Globus pallidus (tissue), 1 donor: ENCODE measurements at regions not wholly inside any gene's neighbourhood (a gene's known extent, or its start where the extent isn't known, plus 50 kb on each side); places are given as distances from the start of the nearest gene placed in this dataset.
"Not testable (repeated sequence)": the region's sequence is repeated elsewhere in the genome, so short reads cannot be mapped to it uniquely, and the experiment has no call there.

Experiments used
- DNase-seq: peaks from one replicate; pipeline ENCODE4 v3.0.0-alpha.2; 2015; ENCODE audit warnings: low spot score

GRCh38 chr10:123378302-123378701, 224.1 kb downstream of the BUB3 start:
- DNase-seq: no peak

- no peak for DNase-seq
Measured at GRCh38 chr10:123379156-123379555, 225.0 kb downstream of the BUB3 start.

- DNase-seq: peak; percentile 66
Measured at GRCh38 chr10:123380491-123381085, 226.4 kb downstream of the BUB3 start.

GRCh38 chr10:123381224-123381623, 227.0 kb downstream of the BUB3 start:
- no peak for DNase-seq

GRCh38 chr10:123382491-123382890, 228.3 kb downstream of the BUB3 start:
- no peak for DNase-seq

- DNase-seq: no peak
Measured at GRCh38 chr10:123385508-123386080, 231.4 kb downstream of the BUB3 start.

- DNase-seq: no peak
Measured at GRCh38 chr10:123389520-123389919, 235.3 kb downstream of the BUB3 start.

GRCh38 chr10:123390332-123390731, 236.1 kb downstream of the BUB3 start:
- DNase-seq: no peak

- no peak for DNase-seq
Measured at GRCh38 chr10:123390874-123391273, 236.7 kb downstream of the BUB3 start.

GRCh38 chr10:123391275-123392028, 237.2 kb downstream of the BUB3 start:
- DNase-seq: no peak

- DNase-seq: no peak
Measured at GRCh38 chr10:123392182-123392963, 238.2 kb downstream of the BUB3 start.

- no peak for DNase-seq
Measured at GRCh38 chr10:123393170-123393569, 239.0 kb downstream of the BUB3 start.

GRCh38 chr10:123394382-123394781, 240.2 kb downstream of the BUB3 start:
- DNase-seq: no peak

GRCh38 chr10:123395234-123395633, 241.0 kb downstream of the BUB3 start:
- DNase-seq: not testable (repeated sequence)

- no peak for DNase-seq
Measured at GRCh38 chr10:123395906-123396305, 241.7 kb downstream of the BUB3 start.

GRCh38 chr10:123398180-123398591, 244.0 kb downstream of the BUB3 start:
- peak; percentile 32 for DNase-seq

- DNase-seq: no peak
Measured at GRCh38 chr10:123398756-123399155, 244.6 kb downstream of the BUB3 start.

- DNase-seq: no peak
Measured at GRCh38 chr10:123399276-123399839, 245.2 kb downstream of the BUB3 start.

GRCh38 chr10:123402021-123402420, 247.8 kb downstream of the BUB3 start:
- DNase-seq: no peak

GRCh38 chr10:123402656-123403055, 248.5 kb downstream of the BUB3 start:
- DNase-seq: no peak

- no peak for DNase-seq
Measured at GRCh38 chr10:123404357-123404756, 250.2 kb downstream of the BUB3 start.

GRCh38 chr10:123408660-123409059, 254.5 kb downstream of the BUB3 start:
- DNase-seq: no peak
